ENCODE measurements at regions not wholly inside any gene's neighbourhood (a gene's known extent, or its start where the extent isn't known, plus 50 kb on each side); places are given as distances from the start of the nearest gene placed in this dataset.

DNA sequence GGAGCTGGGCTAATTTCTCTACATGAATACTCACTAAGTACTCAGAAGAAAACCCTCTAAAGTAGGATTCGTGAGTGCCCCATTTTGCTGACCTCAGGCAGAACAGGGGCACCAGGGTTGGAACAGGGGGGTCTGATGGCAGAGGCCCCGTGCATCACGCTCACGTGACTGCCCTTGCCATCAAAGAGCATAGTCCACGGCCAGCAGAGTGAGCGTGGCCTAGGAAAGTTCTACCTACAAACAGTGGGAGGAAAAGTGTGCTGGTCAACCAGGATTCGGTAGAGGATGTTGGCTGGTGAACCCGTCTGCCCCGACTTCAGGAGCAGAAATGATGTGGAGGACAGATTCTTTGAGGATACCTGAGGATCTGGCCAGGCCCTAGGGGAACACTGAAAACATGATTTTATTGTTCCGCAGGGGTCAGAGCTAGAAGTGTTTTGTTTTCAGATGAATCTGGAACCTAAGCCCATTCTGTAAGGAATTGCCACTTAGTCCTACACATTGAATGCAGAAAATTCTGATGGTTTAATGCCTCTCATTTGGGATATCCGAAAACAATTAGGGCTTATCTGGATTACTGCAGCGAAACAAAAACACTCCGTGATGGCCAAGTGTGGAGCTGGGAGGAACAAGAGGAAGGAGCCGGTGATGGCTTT lies 138.8 kb upstream of the SHH start:
- no peak overlapping the region for H3K4me2 ChIP-seq (ENCODE audit: low read length)
- no peak for TF ChIP-seq RAD21 (conservative IDR thresholded peaks at IDR 0.05)
- TF ChIP-seq, protein P1, sequence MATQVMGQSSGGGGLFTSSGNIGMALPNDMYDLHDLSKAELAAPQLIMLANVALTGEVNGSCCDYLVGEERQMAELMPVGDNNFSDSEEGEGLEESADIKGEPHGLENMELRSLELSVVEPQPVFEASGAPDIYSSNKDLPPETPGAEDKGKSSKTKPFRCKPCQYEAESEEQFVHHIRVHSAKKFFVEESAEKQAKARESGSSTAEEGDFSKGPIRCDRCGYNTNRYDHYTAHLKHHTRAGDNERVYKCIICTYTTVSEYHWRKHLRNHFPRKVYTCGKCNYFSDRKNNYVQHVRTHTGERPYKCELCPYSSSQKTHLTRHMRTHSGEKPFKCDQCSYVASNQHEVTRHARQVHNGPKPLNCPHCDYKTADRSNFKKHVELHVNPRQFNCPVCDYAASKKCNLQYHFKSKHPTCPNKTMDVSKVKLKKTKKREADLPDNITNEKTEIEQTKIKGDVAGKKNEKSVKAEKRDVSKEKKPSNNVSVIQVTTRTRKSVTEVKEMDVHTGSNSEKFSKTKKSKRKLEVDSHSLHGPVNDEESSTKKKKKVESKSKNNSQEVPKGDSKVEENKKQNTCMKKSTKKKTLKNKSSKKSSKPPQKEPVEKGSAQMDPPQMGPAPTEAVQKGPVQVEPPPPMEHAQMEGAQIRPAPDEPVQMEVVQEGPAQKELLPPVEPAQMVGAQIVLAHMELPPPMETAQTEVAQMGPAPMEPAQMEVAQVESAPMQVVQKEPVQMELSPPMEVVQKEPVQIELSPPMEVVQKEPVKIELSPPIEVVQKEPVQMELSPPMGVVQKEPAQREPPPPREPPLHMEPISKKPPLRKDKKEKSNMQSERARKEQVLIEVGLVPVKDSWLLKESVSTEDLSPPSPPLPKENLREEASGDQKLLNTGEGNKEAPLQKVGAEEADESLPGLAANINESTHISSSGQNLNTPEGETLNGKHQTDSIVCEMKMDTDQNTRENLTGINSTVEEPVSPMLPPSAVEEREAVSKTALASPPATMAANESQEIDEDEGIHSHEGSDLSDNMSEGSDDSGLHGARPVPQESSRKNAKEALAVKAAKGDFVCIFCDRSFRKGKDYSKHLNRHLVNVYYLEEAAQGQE (IDR thresholded peaks at IDR 0.05; ENCODE audit: borderline replicate concordance), result no peak
- H4K20me1 ChIP-seq (ENCODE audit: insufficient read depth), result no peaks in the 10 kb centered on the region
- H3F3A ChIP-seq (ENCODE audit: insufficient read depth, low read length, poor library complexity, severe bottlenecking), result no peaks in the 10 kb centered on the region
- no peak overlapping the region for H2AFZ ChIP-seq (ENCODE audit: low read depth, low read length)
- H3K36me3 ChIP-seq (ENCODE audit: insufficient read depth, low read length), result no peaks in the 10 kb centered on the region
- H3K27me3 ChIP-seq (ENCODE audit: insufficient read depth, low read depth, low read length), result no peaks in the 10 kb centered on the region
- no peaks in the 10 kb centered on the region for H3K9me3 ChIP-seq (ENCODE audit: low read length)
- no peak overlapping the region for H3K4me3 ChIP-seq (ENCODE audit: low read length)
- no peaks in the 10 kb centered on the region for H3K9me2 ChIP-seq (ENCODE audit: insufficient read depth, low read length)
- no peak overlapping the region for H3K27ac ChIP-seq (ENCODE audit: low read length)
- no peak overlapping the region for H3K9ac ChIP-seq (ENCODE audit: low read length)
- H3K79me2 ChIP-seq (replicated peaks; ENCODE audit: insufficient read depth, low read length), result no peaks in the 10 kb centered on the region

DNA sequence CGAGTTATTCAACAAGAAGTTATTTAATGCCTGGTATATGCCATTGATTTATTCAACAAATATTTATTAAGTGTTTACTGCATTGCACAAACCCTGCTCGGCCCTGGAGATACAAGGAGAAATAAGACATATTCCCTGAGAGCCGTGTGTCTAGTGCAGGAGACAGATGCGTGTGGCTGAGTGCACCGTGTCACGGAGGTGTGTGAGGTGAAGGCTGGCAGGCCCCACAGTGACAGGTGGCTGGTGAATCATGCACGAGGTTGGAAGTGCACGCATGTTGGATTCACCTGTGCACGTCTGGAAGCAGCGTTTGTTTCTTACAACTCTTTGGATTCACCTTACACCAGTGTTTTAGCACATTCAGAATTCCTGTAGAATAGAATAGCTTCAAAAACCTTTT lies 136.6 kb upstream of the SHH start:
- no peaks in the 10 kb centered on the region for H3K36me3 ChIP-seq (ENCODE audit: insufficient read depth, low read length)
- no peaks in the 10 kb centered on the region for H3K9me2 ChIP-seq (ENCODE audit: insufficient read depth, low read length)
- no peak overlapping the region for H3K4me2 ChIP-seq (ENCODE audit: low read length)
- H3F3A ChIP-seq (ENCODE audit: insufficient read depth, low read length, poor library complexity, severe bottlenecking), result no peaks in the 10 kb centered on the region
- no peaks in the 10 kb centered on the region for H3K9me3 ChIP-seq (ENCODE audit: low read length)
- no peak overlapping the region for H3K9ac ChIP-seq (ENCODE audit: low read length)
- no peak overlapping the region for H3K4me3 ChIP-seq (ENCODE audit: low read length)
- H4K20me1 ChIP-seq (ENCODE audit: insufficient read depth), result no peaks in the 10 kb centered on the region
- H3K27ac ChIP-seq (ENCODE audit: low read length), result no peak overlapping the region
- no peak overlapping the region for H2AFZ ChIP-seq (ENCODE audit: low read depth, low read length)
- no peaks in the 10 kb centered on the region for H3K79me2 ChIP-seq (replicated peaks; ENCODE audit: insufficient read depth, low read length)
- TF ChIP-seq TAF1 (IDR thresholded peaks at IDR 0.05; ENCODE audit: low read depth), result no peak
- TF ChIP-seq, protein P2, sequence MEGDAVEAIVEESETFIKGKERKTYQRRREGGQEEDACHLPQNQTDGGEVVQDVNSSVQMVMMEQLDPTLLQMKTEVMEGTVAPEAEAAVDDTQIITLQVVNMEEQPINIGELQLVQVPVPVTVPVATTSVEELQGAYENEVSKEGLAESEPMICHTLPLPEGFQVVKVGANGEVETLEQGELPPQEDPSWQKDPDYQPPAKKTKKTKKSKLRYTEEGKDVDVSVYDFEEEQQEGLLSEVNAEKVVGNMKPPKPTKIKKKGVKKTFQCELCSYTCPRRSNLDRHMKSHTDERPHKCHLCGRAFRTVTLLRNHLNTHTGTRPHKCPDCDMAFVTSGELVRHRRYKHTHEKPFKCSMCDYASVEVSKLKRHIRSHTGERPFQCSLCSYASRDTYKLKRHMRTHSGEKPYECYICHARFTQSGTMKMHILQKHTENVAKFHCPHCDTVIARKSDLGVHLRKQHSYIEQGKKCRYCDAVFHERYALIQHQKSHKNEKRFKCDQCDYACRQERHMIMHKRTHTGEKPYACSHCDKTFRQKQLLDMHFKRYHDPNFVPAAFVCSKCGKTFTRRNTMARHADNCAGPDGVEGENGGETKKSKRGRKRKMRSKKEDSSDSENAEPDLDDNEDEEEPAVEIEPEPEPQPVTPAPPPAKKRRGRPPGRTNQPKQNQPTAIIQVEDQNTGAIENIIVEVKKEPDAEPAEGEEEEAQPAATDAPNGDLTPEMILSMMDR (IDR thresholded peaks at IDR 0.05; ENCODE audit: poor library complexity, severe bottlenecking), result no peak
- TF ChIP-seq POLR2AphosphoS5 (IDR thresholded peaks at IDR 0.05), result no peak
- no peak for TF ChIP-seq SMC3 (conservative IDR thresholded peaks at IDR 0.05; ENCODE audit: poor library complexity)
- TF ChIP-seq, protein P1 (IDR thresholded peaks at IDR 0.05; ENCODE audit: borderline replicate concordance), result no peak
- no peak for TF ChIP-seq EP300 (conservative IDR thresholded peaks at IDR 0.05; ENCODE audit: poor library complexity, severe bottlenecking)
- no peak for TF ChIP-seq MXI1 (conservative IDR thresholded peaks at IDR 0.05; ENCODE audit: poor library complexity, severe bottlenecking)
- no peak for TF ChIP-seq EZH2 (IDR thresholded peaks at IDR 0.05; ENCODE audit: borderline replicate concordance, insufficient read depth, low read length, poor library complexity, severe bottlenecking)
- TF ChIP-seq RAD21 (conservative IDR thresholded peaks at IDR 0.05), result no peak
- no peaks in the 10 kb centered on the region for H3K27me3 ChIP-seq (ENCODE audit: insufficient read depth, low read depth, low read length)

Measured in neural cell (in vitro differentiated cells).